ENCODE measurements at regions not wholly inside any gene's neighbourhood (a gene's known extent, or its start where the extent isn't known, plus 50 kb on each side); places are given as distances from the start of the nearest gene placed in this dataset.

- no peaks in the 10 kb centered on the region for H3K4me1 Mint-ChIP-seq (ENCODE audit: low read depth)
- H3K4me3 Mint-ChIP-seq: no peak overlapping the region
- no peaks in the 10 kb centered on the region for H3K27me3 Mint-ChIP-seq (ENCODE audit: insufficient read depth)
- peaks cover 5% of the 10 kb centered on the region for H3K9me3 Mint-ChIP-seq
- intact Hi-C loops (cut with micrococcal nuclease): no loop called here
- H3K27ac Mint-ChIP-seq: no peak overlapping the region
- no peak for DNase-seq (ENCODE audit: low spot score)
- no peaks in the 10 kb centered on the region for H3K36me3 Mint-ChIP-seq (ENCODE audit: low read depth)
Measured at GRCh38 chr2:147696426-147696825, 148.4 kb upstream of the ACVR2A start.

GRCh38 chr2:147689220-147689909, 155.5 kb upstream of the ACVR2A start:
- H3K27ac Mint-ChIP-seq: no peak overlapping the region
- peaks cover 6% of the 10 kb centered on the region for H3K9me3 Mint-ChIP-seq
- H3K36me3 Mint-ChIP-seq (ENCODE audit: low read depth): no peaks in the 10 kb centered on the region
- no peak overlapping the region for H3K4me3 Mint-ChIP-seq
- DNase-seq (ENCODE audit: low spot score): no peak
- intact Hi-C loops (cut with micrococcal nuclease): no loop called here
- peaks cover 5% of the 10 kb centered on the region for H3K27me3 Mint-ChIP-seq (ENCODE audit: insufficient read depth)
- no peaks in the 10 kb centered on the region for H3K4me1 Mint-ChIP-seq (ENCODE audit: low read depth)

GRCh38 chr2:147688242-147688641, 156.6 kb upstream of the ACVR2A start:
- Mint-ChIP-seq H3K36me3 (ENCODE audit: low read depth) (no peaks in the 10 kb centered on the region), H3K9me3 (peaks cover 6% of the 10 kb centered on the region), H3K4me3 (no peak overlapping the region), H3K4me1 (ENCODE audit: low read depth) (no peaks in the 10 kb centered on the region), H3K27me3 (ENCODE audit: insufficient read depth) (peaks cover 5% of the 10 kb centered on the region), H3K27ac (no peak overlapping the region)
- intact Hi-C loops (cut with micrococcal nuclease): no loop called here
- no peak for DNase-seq (ENCODE audit: low spot score)

GRCh38 chr2:147686365-147686764, 158.5 kb upstream of the ACVR2A start:
- Mint-ChIP-seq H3K4me3 (no peak overlapping the region), H3K27ac (no peak overlapping the region), H3K9me3 (peaks cover 6% of the 10 kb centered on the region), H3K36me3 (ENCODE audit: low read depth) (no peaks in the 10 kb centered on the region), H3K4me1 (ENCODE audit: low read depth) (no peaks in the 10 kb centered on the region), H3K27me3 (ENCODE audit: insufficient read depth) (peaks cover 8% of the 10 kb centered on the region)
- intact Hi-C loops (cut with micrococcal nuclease): no loop called here
- no peak for DNase-seq (ENCODE audit: low spot score)

- Mint-ChIP-seq H3K4me1 (ENCODE audit: low read depth) (no peaks in the 10 kb centered on the region), H3K27me3 (ENCODE audit: insufficient read depth) (peaks cover 8% of the 10 kb centered on the region), H3K36me3 (ENCODE audit: low read depth) (no peaks in the 10 kb centered on the region), H3K4me3 (no peak overlapping the region), H3K9me3 (peaks cover 6% of the 10 kb centered on the region), H3K27ac (no peak overlapping the region)
- no peak for DNase-seq (ENCODE audit: low spot score)
- intact Hi-C loops (cut with micrococcal nuclease): no loop called here
Measured at GRCh38 chr2:147684903-147685302, 159.9 kb upstream of the ACVR2A start.

- Mint-ChIP-seq H3K9me3 (peaks cover 6% of the 10 kb centered on the region), H3K4me1 (ENCODE audit: low read depth) (no peaks in the 10 kb centered on the region), H3K27me3 (ENCODE audit: insufficient read depth) (peaks cover 3% of the 10 kb centered on the region), H3K36me3 (ENCODE audit: low read depth) (no peaks in the 10 kb centered on the region), H3K4me3 (no peak overlapping the region), H3K27ac (no peak overlapping the region)
- DNase-seq (ENCODE audit: low spot score): no peak
- intact Hi-C loops (cut with micrococcal nuclease): no loop called here
Measured at GRCh38 chr2:147683380-147683779, 161.4 kb upstream of the ACVR2A start.

GRCh38 chr2:147681093-147681492, 163.7 kb upstream of the ACVR2A start:
- H3K36me3 Mint-ChIP-seq (ENCODE audit: low read depth): no peaks in the 10 kb centered on the region
- H3K9me3 Mint-ChIP-seq: peaks cover 6% of the 10 kb centered on the region
- H3K27ac Mint-ChIP-seq: no peak overlapping the region
- no peak overlapping the region for H3K4me3 Mint-ChIP-seq
- H3K4me1 Mint-ChIP-seq (ENCODE audit: low read depth): no peaks in the 10 kb centered on the region
- intact Hi-C loops (cut with micrococcal nuclease): no loop called here
- no peak for DNase-seq (ENCODE audit: low spot score)
- peaks cover 3% of the 10 kb centered on the region for H3K27me3 Mint-ChIP-seq (ENCODE audit: insufficient read depth)

- H3K36me3 Mint-ChIP-seq (ENCODE audit: low read depth): no peaks in the 10 kb centered on the region
- H3K4me3 Mint-ChIP-seq: no peak overlapping the region
- H3K4me1 Mint-ChIP-seq (ENCODE audit: low read depth): no peaks in the 10 kb centered on the region
- H3K9me3 Mint-ChIP-seq: peaks cover 6% of the 10 kb centered on the region
- peaks cover 3% of the 10 kb centered on the region for H3K27me3 Mint-ChIP-seq (ENCODE audit: insufficient read depth)
- intact Hi-C loops (cut with micrococcal nuclease): no loop called here
- H3K27ac Mint-ChIP-seq: no peak overlapping the region
- no peak for DNase-seq (ENCODE audit: low spot score)
Measured at GRCh38 chr2:147679955-147680531, 164.8 kb upstream of the ACVR2A start.

- no peak for DNase-seq (ENCODE audit: low spot score)
- Mint-ChIP-seq H3K27me3 (ENCODE audit: insufficient read depth) (peaks cover 3% of the 10 kb centered on the region), H3K4me1 (ENCODE audit: low read depth) (no peaks in the 10 kb centered on the region), H3K27ac (no peak overlapping the region), H3K4me3 (no peak overlapping the region), H3K9me3 (no peaks in the 10 kb centered on the region), H3K36me3 (ENCODE audit: low read depth) (no peaks in the 10 kb centered on the region)
- intact Hi-C loops (cut with micrococcal nuclease): no loop called here
Measured at GRCh38 chr2:147679191-147679954, 165.5 kb upstream of the ACVR2A start.

- Mint-ChIP-seq H3K27ac (no peak overlapping the region), H3K4me1 (ENCODE audit: low read depth) (peaks cover 24% of the 10 kb centered on the region), H3K4me3 (no peak overlapping the region), H3K36me3 (ENCODE audit: low read depth) (peaks cover 2% of the 10 kb centered on the region), H3K27me3 (ENCODE audit: insufficient read depth) (no peaks in the 10 kb centered on the region), H3K9me3 (peaks cover 4% of the 10 kb centered on the region)
- DNase-seq (ENCODE audit: low spot score): no peak
- intact Hi-C loops (cut with micrococcal nuclease): no loop called here
Measured at GRCh38 chr2:147665105-147665504, 179.7 kb upstream of the ACVR2A start.

GRCh38 chr2:147663962-147664361, 180.9 kb upstream of the ACVR2A start:
- Mint-ChIP-seq H3K27ac (peak overlapping the region; percentile 69), H3K4me1 (ENCODE audit: low read depth) (peaks cover 24% of the 10 kb centered on the region), H3K4me3 (peak overlapping the region; percentile 46), H3K36me3 (ENCODE audit: low read depth) (no peaks in the 10 kb centered on the region), H3K27me3 (ENCODE audit: insufficient read depth) (no peaks in the 10 kb centered on the region), H3K9me3 (no peaks in the 10 kb centered on the region)
- DNase-seq (ENCODE audit: low spot score): peak; percentile 6
- intact Hi-C loops (cut with micrococcal nuclease): loop anchor here (1.0 to 5.0 kb wide), 4 partner anchors 35 to 181 kb away; partner anchors contain the start of gene ACVR2A

- peak; percentile 17 for DNase-seq (ENCODE audit: low spot score)
- H3K27me3 Mint-ChIP-seq (ENCODE audit: insufficient read depth): no peaks in the 10 kb centered on the region
Measured at GRCh38 chr2:147663153-147663961, 181.5 kb upstream of the ACVR2A start.

More at GRCh38 chr2:147663153-147663961, 181.5 kb upstream of the ACVR2A start:
- peak overlapping the region; percentile 69 for H3K27ac Mint-ChIP-seq
- no peaks in the 10 kb centered on the region for H3K9me3 Mint-ChIP-seq
- intact Hi-C loops (cut with micrococcal nuclease): loop anchor here (1.0 to 5.0 kb wide), 4 partner anchors 34 to 182 kb away; partner anchors contain the start of gene ACVR2A
- H3K36me3 Mint-ChIP-seq (ENCODE audit: low read depth): no peaks in the 10 kb centered on the region
- H3K4me1 Mint-ChIP-seq (ENCODE audit: low read depth): peaks cover 24% of the 10 kb centered on the region
- peak overlapping the region; percentile 46 for H3K4me3 Mint-ChIP-seq

Measured in activated T-helper 1 cell treated with anti-CD3 and anti-CD28 coated beads, Interleukin-12 subunit alpha, Interleukin-12 subunit beta, Interleukin-2, Interleukin-4 antibody, amounts not matched to agents 30 ng/mL and 10 ng/mL and 1 ng/mL, durations not matched to agents 14 hours and 24 hours and 36 hours (primary cell).